Fibroblast of lung (primary cell): ENCODE measurements at regions not wholly inside any gene's neighbourhood (a gene's known extent, or its start where the extent isn't known, plus 50 kb on each side); places are given as distances from the start of the nearest gene placed in this dataset.

ENCODE experiments used
- DNase-seq, 2 donors: peaks; one replicate each; pipeline versions ENCODE4 v3.0.0 to v3.0.0-alpha.2; 2010; ENCODE audit warnings: low read depth in 2 of 2
- H2AFZ ChIP-seq: 2 replicates; pipeline ENCODE4 v1.5.1; 2012; ENCODE audit warnings: low read length, control low read depth, inconsistent platforms
- H3K27ac ChIP-seq: 2 replicates; pipeline ENCODE4 v1.5.1; 2011; ENCODE audit warnings: low read length, control low read depth; ENCODE audit not compliant: insufficient read depth
- H3K27me3 ChIP-seq: 2 replicates; pipeline ENCODE4 v1.5.1; 2011; ENCODE audit warnings: mild to moderate bottlenecking, low read length; ENCODE audit not compliant: control insufficient read depth, insufficient read depth
- H3K36me3 ChIP-seq: 2 replicates; pipeline ENCODE4 v1.5.1; 2011; ENCODE audit warnings: low read length; ENCODE audit not compliant: control insufficient read depth, insufficient read depth
- H3K4me1 ChIP-seq: 2 replicates; pipeline ENCODE4 v1.5.1; 2011; ENCODE audit warnings: low read length; ENCODE audit not compliant: control insufficient read depth, insufficient read depth; ENCODE audit errors: extremely low read depth
- H3K4me2 ChIP-seq: 2 replicates; pipeline ENCODE4 v1.5.1; 2011; ENCODE audit warnings: low read length, control low read depth; ENCODE audit not compliant: insufficient read depth; ENCODE audit errors: extremely low read depth
- H3K4me3 ChIP-seq, 4 experiments: fragments of 200-600 bp in 1 of 4; sonication (generic) in 1 of 4; replicated peaks in 1 of 4; 2 replicates each; pipeline ENCODE4 v1.5.1; 2011 to 2016; ENCODE audit warnings: low read length in 4 of 4, low read depth in 3 of 4, mild to moderate bottlenecking in 3 of 4, control low read depth in 2 of 4, inconsistent platforms in 1 of 4, mixed read lengths in 1 of 4; ENCODE audit not compliant: insufficient read depth in 1 of 4; ENCODE audit errors: control extremely low read depth in 1 of 4
- H3K79me2 ChIP-seq: 2 replicates; pipeline ENCODE4 v1.5.1; 2012; ENCODE audit warnings: mild to moderate bottlenecking, low read length, inconsistent platforms; ENCODE audit not compliant: control insufficient read depth, insufficient read depth
- H3K9ac ChIP-seq: 2 replicates; pipeline ENCODE4 v1.5.1; 2011; ENCODE audit warnings: mild to moderate bottlenecking, low read length, control low read depth; ENCODE audit not compliant: insufficient read depth
- H3K9me3 ChIP-seq: 2 replicates; pipeline ENCODE4 v1.5.1; 2012; ENCODE audit warnings: low read depth, low read length; ENCODE audit not compliant: control insufficient read depth, insufficient read depth
- H4K20me1 ChIP-seq: 2 replicates; pipeline ENCODE4 v1.5.1; 2011; ENCODE audit warnings: low read length; ENCODE audit not compliant: control insufficient read depth, insufficient read depth; ENCODE audit errors: extremely low read depth
- EZH2 ChIP-seq: IDR thresholded peaks from 2 replicates; pipeline ENCODE4 v1.5.1; 2012; ENCODE audit warnings: low read length, control low read depth, mild to moderate bottlenecking; ENCODE audit errors: missing control alignments
- TF ChIP-seq, protein P1 (sequence below), 2 donors: IDR thresholded peaks in 1 of 2; conservative IDR thresholded peaks in 1 of 2; 1 replicate in 1 of 2; 2 replicates in 1 of 2; pipeline ENCODE4 v1.5.1; 2011 to 2012; ENCODE audit warnings: low read length in 2 of 2, control low read depth in 1 of 2, inconsistent platforms in 1 of 2, low read depth in 1 of 2, mild to moderate bottlenecking in 1 of 2

DNA sequence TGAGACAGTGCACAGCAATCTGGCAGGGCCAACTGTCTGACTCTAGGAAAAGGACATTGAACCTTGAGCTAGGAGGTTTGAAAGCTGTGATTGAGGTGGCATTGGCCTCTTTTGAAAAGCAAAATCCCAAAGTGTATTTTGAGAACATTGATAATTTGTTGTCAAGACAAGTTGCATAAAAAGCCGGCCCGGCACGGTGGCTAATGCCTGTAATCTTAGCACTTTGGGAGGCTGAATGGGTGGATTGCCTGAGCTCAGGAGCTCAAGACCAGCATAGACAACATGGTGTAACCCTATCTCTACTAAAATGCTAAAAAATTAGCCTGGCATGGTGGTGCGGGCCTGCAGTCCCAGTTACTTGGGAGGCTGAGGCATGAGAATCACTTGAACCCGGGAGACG, 331.6 kb downstream of the DUSP6 start:
- TF ChIP-seq EZH2: no peak
- TF ChIP-seq, protein P1, sequence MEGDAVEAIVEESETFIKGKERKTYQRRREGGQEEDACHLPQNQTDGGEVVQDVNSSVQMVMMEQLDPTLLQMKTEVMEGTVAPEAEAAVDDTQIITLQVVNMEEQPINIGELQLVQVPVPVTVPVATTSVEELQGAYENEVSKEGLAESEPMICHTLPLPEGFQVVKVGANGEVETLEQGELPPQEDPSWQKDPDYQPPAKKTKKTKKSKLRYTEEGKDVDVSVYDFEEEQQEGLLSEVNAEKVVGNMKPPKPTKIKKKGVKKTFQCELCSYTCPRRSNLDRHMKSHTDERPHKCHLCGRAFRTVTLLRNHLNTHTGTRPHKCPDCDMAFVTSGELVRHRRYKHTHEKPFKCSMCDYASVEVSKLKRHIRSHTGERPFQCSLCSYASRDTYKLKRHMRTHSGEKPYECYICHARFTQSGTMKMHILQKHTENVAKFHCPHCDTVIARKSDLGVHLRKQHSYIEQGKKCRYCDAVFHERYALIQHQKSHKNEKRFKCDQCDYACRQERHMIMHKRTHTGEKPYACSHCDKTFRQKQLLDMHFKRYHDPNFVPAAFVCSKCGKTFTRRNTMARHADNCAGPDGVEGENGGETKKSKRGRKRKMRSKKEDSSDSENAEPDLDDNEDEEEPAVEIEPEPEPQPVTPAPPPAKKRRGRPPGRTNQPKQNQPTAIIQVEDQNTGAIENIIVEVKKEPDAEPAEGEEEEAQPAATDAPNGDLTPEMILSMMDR (conservative IDR thresholded peaks at IDR 0.05 in 1 of 2, IDR thresholded peaks at IDR 0.05 in 1 of 2; ENCODE audit: low read depth in 1 of 2, low read length in 2 of 2): no peak
- no peak overlapping the region for H3K27ac ChIP-seq
- no peaks in the 10 kb centered on the region for H3K4me1 ChIP-seq

DNA sequence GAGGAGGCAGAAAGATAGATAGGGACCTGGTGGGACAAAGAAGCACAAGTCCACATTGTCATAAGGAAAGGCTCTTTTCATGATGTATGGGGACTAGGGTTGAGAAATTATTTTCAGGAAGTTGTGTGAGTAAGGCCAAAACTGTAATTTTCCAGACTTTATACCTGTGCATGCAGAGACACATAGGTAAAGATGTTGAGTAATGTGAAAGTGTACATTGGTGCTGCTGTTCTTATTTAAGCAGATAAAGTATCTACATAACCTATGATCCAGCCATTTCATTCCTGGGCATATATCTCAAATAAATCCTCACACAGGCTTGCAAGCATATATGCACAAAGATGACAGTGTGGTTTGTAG, 332.2 kb downstream of the DUSP6 start:
- no peak for TF ChIP-seq EZH2
- TF ChIP-seq, protein P1 (conservative IDR thresholded peaks at IDR 0.05 in 1 of 2, IDR thresholded peaks at IDR 0.05 in 1 of 2; ENCODE audit: low read depth in 1 of 2, low read length in 2 of 2): no peak
- Histone ChIP-seq H3K4me3 (no peak overlapping the region), H4K20me1 (no peaks in the 10 kb centered on the region), H3K36me3 (no peaks in the 10 kb centered on the region), H3K9ac (no peak overlapping the region), H3K9me3 (no peaks in the 10 kb centered on the region), H3K27ac (no peak overlapping the region), H3K27me3 (no peaks in the 10 kb centered on the region), H2AFZ (no peak overlapping the region), H3K4me1 (no peaks in the 10 kb centered on the region), H3K4me2 (no peak overlapping the region), H3K79me2 (no peaks in the 10 kb centered on the region)
- no peak for DNase-seq

More for the DNA sequence above, 331.6 kb downstream of the DUSP6 start:
- H3K36me3 ChIP-seq: no peaks in the 10 kb centered on the region
- H4K20me1 ChIP-seq: no peaks in the 10 kb centered on the region
- H3K9ac ChIP-seq: no peak overlapping the region
- no peaks in the 10 kb centered on the region for H3K79me2 ChIP-seq
- no peak overlapping the region for H2AFZ ChIP-seq
- DNase-seq: no peak
- H3K27me3 ChIP-seq: no peaks in the 10 kb centered on the region
- H3K4me3 ChIP-seq: no peak overlapping the region
- H3K4me2 ChIP-seq: no peak overlapping the region
- no peaks in the 10 kb centered on the region for H3K9me3 ChIP-seq

DNA sequence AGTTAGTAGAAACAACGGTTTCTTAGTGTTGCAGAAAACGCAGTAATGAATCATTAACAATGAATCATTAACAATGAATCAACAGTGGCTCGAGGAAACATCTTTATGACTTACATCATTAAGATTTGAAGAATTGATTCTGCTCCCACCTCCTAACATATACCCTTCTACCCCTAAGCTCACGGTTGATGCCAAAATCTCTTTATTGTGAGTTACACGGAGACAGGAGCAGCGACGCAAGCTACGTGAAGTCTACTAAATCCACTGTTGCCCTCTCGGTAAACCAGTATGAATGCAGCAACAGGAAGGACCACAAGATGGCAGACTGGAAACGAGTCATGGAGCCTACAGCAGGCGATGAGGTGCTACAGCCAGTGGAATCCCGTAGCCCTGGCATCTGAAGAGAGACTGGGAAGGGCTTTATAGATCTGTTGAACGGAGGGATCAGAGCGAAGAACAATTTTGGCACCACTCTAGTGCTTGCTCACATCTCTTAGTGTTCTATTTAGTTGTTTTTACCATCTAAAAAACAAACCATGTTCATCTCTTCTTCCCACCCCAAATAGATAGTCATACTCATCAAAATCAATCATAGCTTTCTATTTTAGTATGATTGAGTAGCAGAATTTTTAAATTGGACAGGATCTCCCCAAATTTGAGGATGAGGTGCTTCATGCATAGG, 332.7 kb downstream of the DUSP6 start:
- Histone ChIP-seq H4K20me1 (no peaks in the 10 kb centered on the region), H3K79me2 (no peaks in the 10 kb centered on the region), H3K4me1 (no peaks in the 10 kb centered on the region), H3K9me3 (no peaks in the 10 kb centered on the region), H3K27ac (peak overlapping the region; percentile 4), H3K9ac (no peak overlapping the region), H3K27me3 (no peaks in the 10 kb centered on the region), H3K4me3 (peak overlapping the region; percentile 13 to 67 (median 34)), H3K4me2 (peak overlapping the region; percentile 30), H3K36me3 (no peaks in the 10 kb centered on the region), H2AFZ (peak overlapping the region; percentile 58)
- no peak for TF ChIP-seq EZH2
- TF ChIP-seq, protein P1 (conservative IDR thresholded peaks at IDR 0.05 in 1 of 2, IDR thresholded peaks at IDR 0.05 in 1 of 2; ENCODE audit: low read depth in 1 of 2, low read length in 2 of 2): peak; percentile 96 to 98
- peak; percentile 77 to 90 for DNase-seq
